ENCODE measurements at regions not wholly inside any gene's neighbourhood (a gene's known extent, or its start where the extent isn't known, plus 50 kb on each side); places are given as distances from the start of the nearest gene placed in this dataset.

GRCh38 chr13:47112903-47113299 lies 216.0 kb upstream of the HTR2A start:
- no peak for TF ChIP-seq CTCF (conservative IDR thresholded peaks at IDR 0.05; ENCODE audit: low read depth, low read length)
- no peak for DNase-seq (ENCODE audit: low read depth)
- H3K4me3 ChIP-seq (ENCODE audit: low read depth, low read length), result no peak overlapping the region

GRCh38 chr13:47112205-47112902 lies 215.5 kb upstream of the HTR2A start:
- no peak overlapping the region for H3K4me3 ChIP-seq (ENCODE audit: low read depth, low read length)
- no peak for DNase-seq (ENCODE audit: low read depth)
- no peak for TF ChIP-seq CTCF (conservative IDR thresholded peaks at IDR 0.05; ENCODE audit: low read depth, low read length)

GRCh38 chr13:47111499-47111898 lies 214.6 kb upstream of the HTR2A start:
- DNase-seq (ENCODE audit: low read depth), result no peak
- H3K4me3 ChIP-seq (ENCODE audit: low read depth, low read length), result no peak overlapping the region

GRCh38 chr13:47110833-47111240 lies 214.0 kb upstream of the HTR2A start:
- no peak for DNase-seq (ENCODE audit: low read depth)
- TF ChIP-seq CTCF (conservative IDR thresholded peaks at IDR 0.05; ENCODE audit: low read depth, low read length), result no peak

More at GRCh38 chr13:47111499-47111898, 214.6 kb upstream of the HTR2A start:
- no peak for TF ChIP-seq CTCF (conservative IDR thresholded peaks at IDR 0.05; ENCODE audit: low read depth, low read length)

GRCh38 chr13:47110141-47110540 lies 213.3 kb upstream of the HTR2A start:
- no peak for DNase-seq (ENCODE audit: low read depth)
- no peak for TF ChIP-seq CTCF (conservative IDR thresholded peaks at IDR 0.05; ENCODE audit: low read depth, low read length)
- H3K4me3 ChIP-seq (ENCODE audit: low read depth, low read length), result no peak overlapping the region

More at GRCh38 chr13:47110833-47111240, 214.0 kb upstream of the HTR2A start:
- no peak overlapping the region for H3K4me3 ChIP-seq (ENCODE audit: low read depth, low read length)

- DNase-seq (ENCODE audit: low read depth), result no peak
- TF ChIP-seq CTCF (conservative IDR thresholded peaks at IDR 0.05; ENCODE audit: low read depth, low read length), result no peak
- no peak overlapping the region for H3K4me3 ChIP-seq (ENCODE audit: low read depth, low read length)
Observed at GRCh38 chr13:47109028-47109427, 212.2 kb upstream of the HTR2A start.

- DNase-seq (ENCODE audit: low read depth), result no peak
Observed at GRCh38 chr13:47100214-47100853, 203.5 kb upstream of the HTR2A start.

More at GRCh38 chr13:47100214-47100853, 203.5 kb upstream of the HTR2A start:
- TF ChIP-seq CTCF (conservative IDR thresholded peaks at IDR 0.05; ENCODE audit: low read depth, low read length), result no peak
- no peak overlapping the region for H3K4me3 ChIP-seq (ENCODE audit: low read depth, low read length)
